IPS DF 19.7 (cell line): ENCODE measurements at regions not wholly inside any gene's neighbourhood (a gene's known extent, or its start where the extent isn't known, plus 50 kb on each side); places are given as distances from the start of the nearest gene placed in this dataset.

Source experiments
- DNase-seq: peaks from one replicate; pipeline ENCODE4 v3.0.0-alpha.2; 2013; ENCODE audit warnings: low read depth, low spot score

GRCh38 chr2:129742415-129743180 lies 236.9 kb upstream of the RAB6C start:
- no peak for DNase-seq

- no peak for DNase-seq
Measured at GRCh38 chr2:129744141-129744540, 235.3 kb upstream of the RAB6C start.

GRCh38 chr2:129744649-129745048 lies 234.8 kb upstream of the RAB6C start:
- no peak for DNase-seq

GRCh38 chr2:129747500-129748125 lies 231.9 kb upstream of the RAB6C start:
- DNase-seq: no peak

GRCh38 chr2:129748250-129748649 lies 231.2 kb upstream of the RAB6C start:
- DNase-seq: no peak

GRCh38 chr2:129748653-129749052 lies 230.8 kb upstream of the RAB6C start:
- no peak for DNase-seq

- DNase-seq: no peak
Measured at GRCh38 chr2:129751409-129751808, 228.1 kb upstream of the RAB6C start.

GRCh38 chr2:129752176-129752575 lies 227.3 kb upstream of the RAB6C start:
- DNase-seq: no peak

- DNase-seq: no peak
Measured at GRCh38 chr2:129752686-129753085, 226.8 kb upstream of the RAB6C start.

GRCh38 chr2:129753261-129753660 lies 226.2 kb upstream of the RAB6C start:
- DNase-seq: no peak

GRCh38 chr2:129754421-129754820 lies 225.0 kb upstream of the RAB6C start:
- no peak for DNase-seq

GRCh38 chr2:129754831-129755230 lies 224.6 kb upstream of the RAB6C start:
- DNase-seq: no peak

- DNase-seq: no peak
Measured at GRCh38 chr2:129755786-129756185, 223.7 kb upstream of the RAB6C start.

- DNase-seq: no peak
Measured at GRCh38 chr2:129756276-129756675, 223.2 kb upstream of the RAB6C start.

GRCh38 chr2:129757366-129757914 lies 222.0 kb upstream of the RAB6C start:
- DNase-seq: no peak

- peak; percentile 77 for DNase-seq
Measured at GRCh38 chr2:129757915-129758783, 221.3 kb upstream of the RAB6C start.

GRCh38 chr2:129758784-129759471 lies 220.5 kb upstream of the RAB6C start:
- DNase-seq: no peak

- no peak for DNase-seq
Measured at GRCh38 chr2:129759472-129760010, 219.9 kb upstream of the RAB6C start.

- DNase-seq: no peak
Measured at GRCh38 chr2:129760669-129761068, 218.8 kb upstream of the RAB6C start.

GRCh38 chr2:129761569-129762021 lies 217.9 kb upstream of the RAB6C start:
- DNase-seq: no peak
